Glutamatergic neuron (in vitro differentiated cells): ENCODE measurements at regions not wholly inside any gene's neighbourhood (a gene's known extent, or its start where the extent isn't known, plus 50 kb on each side); places are given as distances from the start of the nearest gene placed in this dataset.

Experiments
- DNase-seq: peaks from one replicate; pipeline ENCODE4 v3.0.0; 2022
- H3K27ac Mint-ChIP-seq: one replicate; pipeline ENCODE4 v1.8.0; 2020; ENCODE audit warnings: mild to moderate bottlenecking, mixed read lengths, inconsistent platforms; ENCODE audit not compliant: unreplicated experiment
- H3K27me3 Mint-ChIP-seq: one replicate; pipeline ENCODE4 v1.8.0; 2020; ENCODE audit warnings: mild to moderate bottlenecking, moderate library complexity, mixed read lengths, inconsistent platforms; ENCODE audit not compliant: unreplicated experiment
- H3K36me3 Mint-ChIP-seq: one replicate; pipeline ENCODE4 v1.8.0; 2020; ENCODE audit warnings: mild to moderate bottlenecking, mixed read lengths, inconsistent platforms; ENCODE audit not compliant: unreplicated experiment
- H3K4me1 Mint-ChIP-seq: one replicate; pipeline ENCODE4 v1.8.0; 2020; ENCODE audit warnings: mild to moderate bottlenecking, low read depth, mixed read lengths, inconsistent platforms; ENCODE audit not compliant: unreplicated experiment
- H3K4me3 Mint-ChIP-seq: one replicate; pipeline ENCODE4 v1.8.0; 2020; ENCODE audit warnings: mild to moderate bottlenecking, mixed read lengths, inconsistent platforms; ENCODE audit not compliant: unreplicated experiment
- H3K9me3 Mint-ChIP-seq: one replicate; pipeline ENCODE4 v1.8.0; 2020; ENCODE audit warnings: mild to moderate bottlenecking, moderate library complexity, mixed read lengths, inconsistent platforms; ENCODE audit not compliant: unreplicated experiment
- CTCF ChIP-seq: fragments of 200-600 bp; sonication (generic); IDR thresholded peaks from one replicate; pipeline ENCODE4 v1.5.0; 2021; ENCODE audit not compliant: partially characterized antibody, unreplicated experiment

GRCh38 chr14:26209699-26210098 is 388.1 kb downstream of the NOVA1 start:
- Mint-ChIP-seq H3K27ac (no peak overlapping the region), H3K4me1 (peaks cover 33% of the 10 kb centered on the region), H3K36me3 (no peaks in the 10 kb centered on the region), H3K9me3 (peaks cover 6% of the 10 kb centered on the region), H3K4me3 (no peak overlapping the region), H3K27me3 (peaks cover 3% of the 10 kb centered on the region)
- no peak for DNase-seq
- no peak for TF ChIP-seq CTCF

- Mint-ChIP-seq H3K9me3 (no peaks in the 10 kb centered on the region), H3K36me3 (no peaks in the 10 kb centered on the region), H3K4me1 (peaks cover 19% of the 10 kb centered on the region), H3K4me3 (no peak overlapping the region), H3K27ac (no peak overlapping the region), H3K27me3 (no peaks in the 10 kb centered on the region)
- no peak for DNase-seq
- no peak for TF ChIP-seq CTCF
These were observed 391.2 kb downstream of the NOVA1 start for GRCh38 chr14:26206640-26207039.

DNA sequence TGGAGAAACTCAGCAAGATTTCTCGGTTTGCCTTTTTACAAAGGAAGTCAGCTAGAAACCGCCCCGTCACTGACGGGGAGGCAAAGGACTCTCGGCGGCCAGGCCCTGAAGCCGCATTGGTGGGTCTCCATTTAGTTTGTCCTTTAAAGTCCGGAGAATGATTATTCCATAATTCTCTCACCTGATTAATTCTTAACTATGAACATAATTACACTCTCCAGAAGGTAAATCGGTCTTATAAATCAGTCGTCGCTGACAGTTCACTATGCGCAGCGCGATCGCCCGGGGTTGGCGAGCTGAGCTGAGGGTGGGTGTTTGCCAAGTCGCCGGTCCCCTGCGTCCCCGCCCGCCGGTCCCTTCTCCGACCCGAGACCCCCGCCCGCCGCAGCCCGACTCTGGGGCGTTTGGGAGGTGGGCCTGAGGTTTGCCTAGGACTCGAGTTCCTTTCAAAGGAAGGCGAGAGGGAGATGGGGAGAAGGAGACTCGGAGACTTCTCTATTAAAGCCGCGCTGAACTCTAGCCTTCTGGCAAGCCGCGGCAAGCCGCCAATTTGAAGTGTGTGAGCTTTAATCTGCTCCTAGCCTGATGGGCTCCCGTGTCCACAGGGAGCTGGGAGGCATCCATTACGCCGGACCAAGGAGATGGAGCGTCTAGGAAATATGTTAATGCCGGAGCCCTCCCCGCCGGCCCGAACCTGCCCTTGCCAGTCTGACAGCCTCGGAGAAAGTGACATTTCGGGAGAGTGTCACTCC is 392.9 kb downstream of the NOVA1 start:
- TF ChIP-seq CTCF: no peak
- H3K4me3 Mint-ChIP-seq: peak overlapping the region; percentile 87
- no peaks in the 10 kb centered on the region for H3K27me3 Mint-ChIP-seq
- peaks cover 16% of the 10 kb centered on the region for H3K4me1 Mint-ChIP-seq
- DNase-seq: peak; percentile 79
- peak overlapping the region; percentile 93 for H3K27ac Mint-ChIP-seq
- no peaks in the 10 kb centered on the region for H3K36me3 Mint-ChIP-seq
- no peaks in the 10 kb centered on the region for H3K9me3 Mint-ChIP-seq

- Mint-ChIP-seq H3K27ac (peak overlapping the region; percentile 93), H3K27me3 (no peaks in the 10 kb centered on the region), H3K36me3 (no peaks in the 10 kb centered on the region), H3K9me3 (no peaks in the 10 kb centered on the region), H3K4me3 (peak overlapping the region; percentile 87), H3K4me1 (peaks cover 16% of the 10 kb centered on the region)
- no peak for DNase-seq
- TF ChIP-seq CTCF: no peak
These were observed 393.5 kb downstream of the NOVA1 start for GRCh38 chr14:26204366-26204727.

GRCh38 chr14:26200687-26201086 is 397.1 kb downstream of the NOVA1 start:
- Mint-ChIP-seq H3K4me1 (peaks cover 8% of the 10 kb centered on the region), H3K27ac (no peak overlapping the region), H3K27me3 (no peaks in the 10 kb centered on the region), H3K9me3 (no peaks in the 10 kb centered on the region), H3K4me3 (no peak overlapping the region), H3K36me3 (no peaks in the 10 kb centered on the region)
- DNase-seq: no peak
- TF ChIP-seq CTCF: no peak
